Osteocyte (in vitro differentiated cells): ENCODE measurements at regions not wholly inside any gene's neighbourhood (a gene's known extent, or its start where the extent isn't known, plus 50 kb on each side); places are given as distances from the start of the nearest gene placed in this dataset.
A peak's percentile ranks its signal among the peaks of the same experiment; 100 is the strongest.

Experiments
- DNase-seq: peaks from one replicate; pipeline ENCODE4 v3.0.0; 2021; ENCODE audit warnings: mixed read lengths; ENCODE audit not compliant: unreplicated experiment; ENCODE audit errors: extremely low spot score
- H3K27ac Mint-ChIP-seq: one replicate; pipeline ENCODE4 v1.8.0; 2021; ENCODE audit warnings: mild to moderate bottlenecking, mixed read lengths; ENCODE audit not compliant: unreplicated experiment
- H3K27me3 Mint-ChIP-seq: one replicate; pipeline ENCODE4 v1.8.0; 2021; ENCODE audit warnings: mixed read lengths; ENCODE audit not compliant: unreplicated experiment
- H3K36me3 Mint-ChIP-seq: one replicate; pipeline ENCODE4 v1.8.0; 2021; ENCODE audit warnings: mixed read lengths; ENCODE audit not compliant: unreplicated experiment
- H3K4me1 Mint-ChIP-seq: one replicate; pipeline ENCODE4 v1.8.0; 2021; ENCODE audit warnings: mixed read lengths; ENCODE audit not compliant: unreplicated experiment
- H3K4me3 Mint-ChIP-seq: one replicate; pipeline ENCODE4 v1.8.0; 2021; ENCODE audit warnings: mild to moderate bottlenecking, moderate library complexity, mixed read lengths; ENCODE audit not compliant: unreplicated experiment
- H3K9me3 Mint-ChIP-seq: one replicate; pipeline ENCODE4 v1.8.0; 2021; ENCODE audit warnings: mixed read lengths; ENCODE audit not compliant: unreplicated experiment
- CTCF ChIP-seq: fragments of 200-600 bp; sonication (generic); IDR thresholded peaks from 2 replicates; pipeline ENCODE4 v1.5.0; 2021; ENCODE audit warnings: antibody characterized with exemption, mild to moderate bottlenecking, moderate library complexity

- Mint-ChIP-seq H3K4me3 (no peak overlapping the region), H3K27me3 (no peaks in the 10 kb centered on the region), H3K27ac (no peak overlapping the region), H3K4me1 (no peaks in the 10 kb centered on the region), H3K36me3 (no peaks in the 10 kb centered on the region), H3K9me3 (peaks cover 5% of the 10 kb centered on the region)
- TF ChIP-seq CTCF: no peak
- DNase-seq: no peak
Measured at GRCh38 chr5:84622461-84622860, 237.8 kb upstream of the EDIL3 start.

GRCh38 chr5:84618262-84618661, 233.6 kb upstream of the EDIL3 start:
- H3K27ac Mint-ChIP-seq: no peak overlapping the region
- H3K9me3 Mint-ChIP-seq: no peaks in the 10 kb centered on the region
- H3K27me3 Mint-ChIP-seq: no peaks in the 10 kb centered on the region
- no peaks in the 10 kb centered on the region for H3K36me3 Mint-ChIP-seq
- DNase-seq: no peak
- H3K4me3 Mint-ChIP-seq: no peak overlapping the region
- TF ChIP-seq CTCF: no peak
- H3K4me1 Mint-ChIP-seq: no peaks in the 10 kb centered on the region

- DNase-seq: no peak
- Mint-ChIP-seq H3K27ac (no peak overlapping the region), H3K4me1 (no peaks in the 10 kb centered on the region), H3K36me3 (no peaks in the 10 kb centered on the region), H3K4me3 (no peak overlapping the region), H3K27me3 (no peaks in the 10 kb centered on the region), H3K9me3 (no peaks in the 10 kb centered on the region)
- no peak for TF ChIP-seq CTCF
Measured at GRCh38 chr5:84614906-84615305, 230.2 kb upstream of the EDIL3 start.

GRCh38 chr5:84606784-84607183, 222.1 kb upstream of the EDIL3 start:
- Mint-ChIP-seq H3K27me3 (no peaks in the 10 kb centered on the region), H3K36me3 (no peaks in the 10 kb centered on the region), H3K27ac (no peak overlapping the region), H3K4me3 (no peak overlapping the region), H3K9me3 (peaks cover 5% of the 10 kb centered on the region), H3K4me1 (peaks cover 28% of the 10 kb centered on the region)
- no peak for DNase-seq
- no peak for TF ChIP-seq CTCF

- no peak for DNase-seq
- Mint-ChIP-seq H3K9me3 (peaks cover 5% of the 10 kb centered on the region), H3K36me3 (no peaks in the 10 kb centered on the region), H3K27me3 (no peaks in the 10 kb centered on the region), H3K4me1 (peaks cover 28% of the 10 kb centered on the region), H3K27ac (peak overlapping the region; percentile 54), H3K4me3 (no peak overlapping the region)
- no peak for TF ChIP-seq CTCF
Measured at GRCh38 chr5:84605241-84605640, 220.6 kb upstream of the EDIL3 start.
